Inflammatory macrophage treated with lipopolysaccharide for 1 hour (primary cell): ENCODE measurements at regions not wholly inside any gene's neighbourhood (a gene's known extent, or its start where the extent isn't known, plus 50 kb on each side); places are given as distances from the start of the nearest gene placed in this dataset.

Source experiments
- DNase-seq, 2 donors: peaks; one replicate each; pipeline ENCODE4 v3.0.0-alpha.2; 2020 to 2022

DNA sequence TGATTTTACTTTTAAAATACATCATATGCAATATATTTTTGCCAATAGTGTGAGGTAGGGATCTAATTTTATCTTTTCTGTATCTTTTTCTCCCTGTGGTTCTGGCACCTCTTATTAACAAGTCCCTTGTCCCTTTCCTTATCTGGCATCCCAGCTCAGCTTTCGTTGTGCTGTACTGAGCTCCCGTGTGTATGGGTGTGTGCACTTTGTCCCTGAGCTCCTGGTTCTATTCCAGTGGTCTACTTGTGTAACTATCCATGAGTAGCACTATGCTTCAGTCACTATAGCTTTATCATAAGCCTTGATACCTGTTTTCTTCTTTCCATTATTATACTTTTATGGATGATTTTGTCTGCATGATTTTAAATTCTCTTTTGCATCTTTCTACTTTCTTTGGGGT lies 401.4 kb upstream of the POU3F3 start:
- DNase-seq = no peak

DNA sequence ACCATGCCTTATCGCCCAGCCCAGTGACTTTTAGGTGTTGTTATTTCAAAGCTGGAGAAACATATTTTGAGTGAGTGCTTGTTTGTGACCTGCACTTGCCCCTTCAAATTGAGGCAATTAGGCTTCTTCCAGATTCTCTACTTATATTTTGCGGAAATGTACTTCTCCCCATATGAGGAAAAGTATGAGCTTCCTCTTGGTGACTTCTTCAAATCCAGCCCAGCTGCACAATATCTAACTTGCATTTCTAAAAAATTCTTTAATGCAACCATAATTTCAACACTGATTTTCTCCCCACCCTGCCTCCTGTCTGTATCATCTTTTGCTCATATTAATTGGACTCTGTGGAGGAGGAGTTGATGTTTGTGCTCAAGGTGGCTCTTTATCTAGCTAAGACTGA lies 391.2 kb upstream of the POU3F3 start:
- DNase-seq = peak; percentile 24 to 48

DNA sequence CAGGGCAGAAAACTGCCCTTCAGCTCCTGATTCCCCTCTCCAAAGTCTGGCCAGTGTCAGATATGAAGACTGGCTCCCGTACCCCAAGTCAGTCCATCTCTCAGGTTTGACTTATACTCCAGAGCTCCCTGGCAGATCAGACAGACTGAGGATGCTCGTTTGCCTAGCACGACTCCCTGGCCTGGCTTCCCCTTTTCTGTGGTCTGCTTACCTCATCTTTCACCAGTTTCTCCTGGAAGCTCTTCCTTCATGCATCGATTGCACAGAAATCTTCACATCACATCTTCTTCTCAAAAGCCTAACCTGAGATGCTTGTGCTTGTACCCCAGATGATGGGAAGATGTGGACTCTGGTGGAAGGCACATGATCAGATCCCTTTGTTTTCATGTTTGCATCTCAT lies 387.9 kb upstream of the POU3F3 start:
- peak; percentile 16 to 47 for DNase-seq

DNA sequence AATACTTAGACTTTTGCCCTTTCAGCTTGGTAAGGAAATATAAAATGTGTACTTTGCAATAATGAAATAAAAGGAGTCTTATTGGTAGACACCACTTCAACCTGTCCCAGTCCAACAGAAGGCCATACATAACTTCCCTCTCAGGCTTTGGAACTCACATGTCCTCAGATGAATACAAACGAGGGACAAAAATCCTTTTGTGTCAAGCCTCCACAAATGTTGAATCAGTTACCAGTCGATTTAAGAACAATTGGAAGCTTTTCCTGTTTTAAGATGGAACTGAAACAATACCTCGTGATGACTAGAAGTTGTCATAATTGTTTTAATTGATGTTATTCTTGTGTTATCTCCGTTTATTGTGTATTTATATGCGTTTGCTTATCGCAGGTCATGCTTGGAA lies 385.1 kb upstream of the POU3F3 start:
- no peak for DNase-seq

DNA sequence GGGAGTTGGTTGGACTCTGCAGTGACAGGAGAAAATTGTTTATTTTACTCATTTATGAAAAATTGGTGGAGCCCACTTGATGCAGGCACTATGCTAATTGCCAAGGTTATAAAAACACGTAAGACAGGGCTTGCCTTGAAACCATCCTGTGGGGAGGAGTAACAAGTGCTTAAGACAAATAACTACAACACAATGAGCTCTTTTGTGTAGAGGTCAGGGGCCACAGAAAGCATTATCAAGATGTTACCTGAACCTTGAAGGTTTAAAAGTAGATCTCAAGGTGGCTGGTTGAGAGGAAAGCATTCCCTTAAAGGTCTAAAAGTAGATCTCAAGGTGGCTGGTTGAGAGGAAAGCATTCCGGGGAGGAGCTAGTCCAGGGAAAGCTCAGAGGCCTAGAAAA lies 381.8 kb upstream of the POU3F3 start:
- no peak for DNase-seq

DNA sequence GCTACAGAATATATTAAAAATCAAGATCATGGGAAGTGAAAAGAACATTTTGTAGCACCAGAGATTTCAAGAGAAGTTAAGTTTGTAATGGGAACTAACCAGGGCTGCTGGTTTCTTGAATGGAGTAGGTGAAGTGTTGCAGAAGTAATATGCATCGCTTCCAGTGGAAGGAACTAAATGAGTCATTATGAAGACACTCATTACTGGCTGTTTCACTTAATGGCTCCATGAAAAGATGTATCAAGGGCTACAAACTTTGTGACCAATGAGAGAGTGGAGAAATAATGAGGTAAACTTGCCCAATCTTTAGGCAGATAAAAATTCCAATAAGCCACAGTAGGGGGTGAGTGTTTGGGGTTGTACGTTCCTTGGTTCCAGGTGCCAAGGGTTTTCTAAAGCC lies 380.4 kb upstream of the POU3F3 start:
- peak; percentile 37 to 40 for DNase-seq

DNA sequence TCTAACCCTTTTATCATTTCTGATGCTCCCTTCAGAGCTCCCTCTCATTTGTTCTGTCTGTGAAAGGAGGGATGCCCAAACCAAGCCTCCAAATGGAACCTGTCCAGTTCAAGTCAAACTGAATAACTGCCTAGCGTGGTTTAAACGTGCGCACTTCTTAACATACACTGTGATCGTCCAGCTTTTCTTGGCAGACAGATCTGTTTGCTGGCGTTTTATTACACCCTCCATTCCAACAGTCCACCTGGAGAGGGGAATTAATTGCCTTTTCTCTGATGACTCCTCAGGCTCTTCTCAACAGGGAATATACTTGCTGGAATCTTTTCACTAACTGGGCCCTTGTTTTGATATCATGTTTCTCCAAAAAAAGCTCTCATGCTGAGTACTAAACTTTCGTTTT lies 379.2 kb upstream of the POU3F3 start:
- no peak for DNase-seq

DNA sequence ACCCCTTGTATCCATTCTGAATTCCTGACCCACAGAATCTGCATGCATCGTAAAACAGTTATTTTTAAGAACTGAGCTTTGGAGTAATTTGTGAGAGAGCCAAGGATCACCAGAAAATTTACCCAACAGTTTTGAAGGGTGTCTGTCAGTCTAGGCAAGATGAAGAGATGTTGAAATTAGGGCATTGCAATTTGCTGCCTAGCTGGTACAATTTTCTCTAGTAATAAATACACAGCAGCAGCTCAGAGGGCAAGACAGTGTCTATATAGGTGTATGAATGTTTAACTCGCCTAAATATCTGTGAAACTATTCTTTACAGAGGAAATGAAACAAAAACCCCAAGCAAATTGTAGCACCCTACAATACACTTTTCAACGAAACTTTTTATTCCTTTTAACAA lies 377.8 kb upstream of the POU3F3 start:
- DNase-seq = no peak

DNA sequence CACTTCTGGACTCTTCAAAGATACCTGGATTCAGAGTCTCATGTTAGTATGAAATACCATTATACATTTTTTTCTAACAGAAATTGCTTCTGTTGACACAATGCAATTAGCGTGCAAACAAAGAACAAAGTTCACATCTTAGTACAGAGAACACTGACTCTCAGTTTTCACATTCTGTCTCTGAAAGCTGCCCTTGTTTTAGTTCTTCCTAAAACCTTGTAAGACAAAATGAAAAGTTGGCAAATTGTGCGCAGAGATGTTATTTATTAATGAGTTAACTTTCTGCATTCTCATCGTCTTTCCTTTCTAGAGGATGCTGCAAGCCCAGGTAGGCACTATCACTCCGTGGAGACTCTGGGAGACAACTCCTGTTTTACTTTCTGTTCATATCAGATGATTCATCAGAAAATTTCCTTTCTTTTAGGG lies 377.3 kb upstream of the POU3F3 start:
- no peak for DNase-seq

DNA sequence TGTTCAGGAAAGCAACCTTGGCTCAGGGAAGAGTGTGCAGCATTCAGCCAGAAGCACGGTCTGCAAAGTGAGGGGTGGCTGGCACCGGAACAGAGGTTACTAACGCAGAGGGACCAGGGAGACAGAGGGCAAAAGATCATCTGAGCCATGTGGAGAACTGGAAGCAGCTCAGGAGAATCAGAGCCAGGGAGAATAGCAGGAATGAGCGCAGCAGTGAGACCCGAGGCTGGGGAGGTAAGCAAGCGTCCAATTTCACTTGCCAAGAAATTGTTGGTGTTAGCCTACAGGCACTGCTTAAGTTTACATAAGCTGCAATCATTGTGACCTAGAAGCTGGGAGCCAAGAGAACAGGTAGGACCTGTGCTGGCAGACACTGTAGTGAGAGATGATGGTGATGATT lies 372.6 kb upstream of the POU3F3 start:
- DNase-seq = no peak

DNA sequence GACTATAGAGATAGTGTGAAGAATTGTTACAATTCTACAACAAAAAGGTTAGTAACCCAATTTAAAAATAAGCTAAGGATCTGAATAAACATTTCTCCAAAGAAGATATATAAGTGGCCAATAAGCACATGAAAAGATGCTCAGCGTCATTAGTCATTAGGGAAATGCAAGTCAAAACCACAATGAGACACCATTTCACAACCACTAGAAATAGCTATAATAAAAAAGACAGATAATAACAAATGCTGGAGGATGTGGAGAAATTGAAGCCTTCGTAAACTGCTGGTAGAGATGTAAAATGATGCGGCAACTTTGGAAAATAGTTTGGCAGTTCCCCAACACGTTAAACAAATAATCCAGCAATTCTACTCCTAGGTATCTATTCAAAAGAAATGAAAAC lies 366.5 kb upstream of the POU3F3 start:
- DNase-seq = peak; percentile 13 to 52

DNA sequence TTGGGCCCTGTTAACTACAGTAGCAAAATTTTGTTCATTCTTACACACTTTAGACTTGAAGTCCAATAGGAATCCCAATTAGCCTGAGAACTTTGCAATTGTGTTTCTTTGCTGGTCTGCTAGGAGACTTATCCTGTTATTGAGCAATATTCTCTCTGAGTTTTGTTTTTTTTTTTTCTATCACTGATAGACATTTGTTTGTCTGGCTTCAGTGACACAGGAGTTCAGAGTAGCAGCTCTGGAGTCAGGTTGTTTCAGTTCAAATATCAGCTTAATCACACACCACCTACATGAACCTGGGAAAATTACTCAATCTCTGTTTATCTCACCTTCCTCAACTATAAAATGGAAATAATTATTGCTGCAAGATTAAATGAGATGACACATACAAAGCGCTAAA lies 360.2 kb upstream of the POU3F3 start:
- DNase-seq = no peak

DNA sequence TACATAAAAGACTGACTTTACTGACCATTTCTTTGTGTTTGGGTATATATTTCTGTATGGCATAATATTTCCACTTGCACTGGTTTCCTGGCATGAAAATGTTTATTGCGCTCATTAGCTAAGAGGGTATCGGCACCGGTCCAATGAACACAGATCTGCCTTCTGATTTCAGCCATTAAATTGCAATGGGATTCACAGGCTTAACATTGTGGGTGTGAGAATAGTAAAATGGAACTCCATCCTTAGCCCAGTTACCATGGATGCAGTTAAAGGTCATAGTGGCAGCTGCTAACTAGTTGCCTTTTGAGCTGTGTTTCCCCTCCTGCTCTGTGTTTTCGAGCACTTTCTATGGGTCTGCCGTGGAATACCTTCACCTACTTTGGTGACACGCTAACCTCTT lies 352.6 kb upstream of the POU3F3 start:
- DNase-seq = no peak

DNA sequence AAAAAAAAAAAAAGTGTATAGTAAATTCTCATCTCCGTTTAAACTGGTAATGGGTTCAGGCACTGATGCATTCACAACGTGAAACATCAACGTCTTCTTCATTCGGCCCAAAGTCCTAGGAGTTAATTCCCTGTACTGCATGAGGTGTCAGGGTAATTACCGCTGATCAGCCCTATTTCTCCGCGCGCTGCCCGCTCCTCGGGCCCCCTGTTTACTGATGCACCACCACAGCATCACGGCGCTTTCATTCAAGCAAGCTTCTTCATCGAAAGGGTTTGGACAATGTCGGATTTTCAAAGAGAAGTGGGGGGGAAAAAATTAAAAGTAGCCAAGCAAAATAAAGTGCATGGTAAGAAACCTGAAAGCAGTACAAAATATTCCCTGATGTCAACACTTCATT lies 352.0 kb upstream of the POU3F3 start:
- DNase-seq = no peak

DNA sequence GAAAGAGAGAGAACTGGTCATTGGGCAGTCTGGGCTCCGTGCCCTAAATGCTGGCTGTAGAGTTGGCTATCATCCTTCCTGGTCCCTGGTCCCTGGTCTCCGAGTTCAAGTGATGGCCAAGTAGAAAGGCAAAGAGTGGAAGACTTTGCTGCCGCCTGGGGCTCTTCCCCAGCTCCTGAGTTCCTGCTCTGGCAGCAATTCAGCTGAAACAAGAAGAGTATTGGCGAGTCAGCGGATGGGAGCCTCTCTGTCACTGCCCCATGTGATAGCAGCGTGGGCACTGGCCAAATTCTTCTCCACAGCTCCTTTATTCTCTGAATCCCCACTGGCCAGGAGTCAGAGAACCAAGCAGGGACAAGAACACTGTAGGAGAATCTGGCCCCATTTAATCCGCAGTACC lies 351.0 kb upstream of the POU3F3 start:
- no peak for DNase-seq

DNA sequence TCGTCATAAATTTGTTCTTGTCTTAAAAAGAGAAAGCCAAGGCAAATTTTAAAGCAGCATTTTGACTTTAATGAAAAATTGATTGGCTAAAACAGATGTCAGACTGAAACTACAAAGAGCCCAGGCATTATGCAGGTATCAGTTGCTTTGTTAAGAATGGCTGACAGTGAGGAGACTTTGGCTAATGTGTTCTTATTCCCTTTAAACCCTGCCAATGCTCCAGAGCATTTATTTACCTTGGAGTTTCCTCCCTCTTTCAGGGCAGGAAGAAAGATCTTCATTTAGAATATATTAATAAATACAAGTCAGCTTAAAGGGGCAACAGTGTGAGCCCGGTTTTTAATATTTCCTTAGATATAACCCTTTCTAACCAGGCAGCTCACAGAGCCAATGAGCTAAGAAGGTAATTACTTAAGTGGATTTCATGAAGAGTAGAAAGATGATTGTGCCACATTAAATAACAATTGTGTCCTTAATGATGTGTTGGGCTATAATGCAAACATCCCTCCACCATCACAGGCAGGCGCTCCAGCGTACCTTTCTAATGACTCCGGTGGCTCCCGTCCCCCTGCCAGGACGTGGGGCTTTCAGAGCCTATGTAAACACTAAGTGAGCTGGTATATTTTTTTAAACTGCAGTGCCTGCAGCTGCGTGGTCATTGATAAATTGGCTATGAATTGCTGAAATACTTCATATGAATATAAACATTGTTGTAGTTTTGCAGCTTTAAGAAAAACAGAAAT lies 349.4 kb upstream of the POU3F3 start:
- DNase-seq = no peak

DNA sequence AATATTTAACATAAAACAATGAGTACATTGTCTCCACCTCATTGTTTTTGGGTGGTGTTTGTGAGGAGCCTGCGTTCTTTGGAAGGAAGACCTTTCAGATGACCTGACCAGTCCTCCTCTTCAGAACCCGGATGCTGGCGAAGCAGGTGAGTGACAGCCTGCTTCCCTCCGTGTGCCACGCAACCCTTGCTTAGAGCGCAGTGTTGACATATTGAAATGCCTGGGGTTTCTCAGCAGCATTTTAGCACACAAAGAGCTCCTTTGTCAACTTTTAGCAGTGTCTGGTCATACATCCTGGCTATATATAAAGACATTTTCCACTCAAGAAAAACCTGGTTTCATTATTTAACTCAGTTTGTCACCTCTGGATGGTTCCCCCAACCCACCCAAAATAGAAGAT lies 335.7 kb upstream of the POU3F3 start:
- DNase-seq = no peak

DNA sequence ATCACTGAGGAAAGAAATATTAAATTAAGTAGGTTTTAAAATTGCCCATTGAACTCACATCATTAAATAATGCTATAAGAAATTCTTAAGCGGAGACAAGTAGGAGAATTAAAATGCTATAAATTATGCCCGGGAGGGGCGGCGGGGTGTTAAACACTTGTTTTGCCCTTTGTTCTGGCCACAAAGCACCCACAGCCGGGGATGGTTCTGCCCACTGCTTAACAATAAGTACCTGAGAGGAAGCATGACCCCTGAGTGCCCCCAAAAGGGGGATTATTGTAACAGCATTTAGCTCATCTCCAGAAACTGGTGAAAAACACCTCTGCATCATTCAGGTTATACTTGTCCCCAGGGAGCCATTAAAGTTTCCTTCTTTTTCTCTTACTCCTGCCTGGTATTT lies 332.7 kb upstream of the POU3F3 start:
- DNase-seq = no peak

DNA sequence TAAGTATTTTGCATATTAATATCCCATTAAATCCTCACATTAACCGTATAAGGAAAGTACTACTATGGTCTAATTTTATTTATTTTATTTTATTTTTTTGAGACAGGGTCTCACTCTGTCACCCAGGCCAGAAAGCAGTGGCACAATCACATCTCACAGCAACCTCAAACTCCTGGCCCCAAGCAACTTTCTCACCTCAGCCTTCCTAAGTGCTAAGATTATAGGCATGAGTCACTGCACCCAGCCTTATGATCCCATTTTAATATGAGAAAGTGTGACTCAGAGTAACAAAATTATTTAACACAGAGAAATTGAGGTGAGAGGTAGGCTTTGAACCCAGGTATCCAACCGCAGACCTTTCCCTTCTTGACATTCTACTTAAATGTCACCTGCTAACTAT lies 330.0 kb upstream of the POU3F3 start:
- DNase-seq = no peak

DNA sequence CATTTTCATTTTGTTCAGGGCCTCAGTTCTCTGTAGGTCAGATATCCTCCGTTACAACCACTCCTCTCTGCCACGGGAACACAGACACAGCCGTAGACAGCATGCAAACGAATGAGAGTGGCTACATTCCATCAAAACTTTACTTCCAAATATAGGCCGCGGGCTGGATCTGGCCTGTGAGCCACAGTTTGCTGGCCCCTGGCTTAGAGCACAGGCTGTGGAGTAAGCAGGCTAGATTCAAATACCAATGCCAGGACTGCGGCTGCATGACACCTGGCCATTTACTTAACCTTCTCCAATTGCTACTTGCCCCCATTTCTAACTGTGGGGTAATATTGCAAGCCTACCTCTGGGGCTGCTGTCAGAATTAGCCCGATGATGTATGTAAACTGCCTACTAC lies 325.8 kb upstream of the POU3F3 start:
- no peak for DNase-seq

DNA sequence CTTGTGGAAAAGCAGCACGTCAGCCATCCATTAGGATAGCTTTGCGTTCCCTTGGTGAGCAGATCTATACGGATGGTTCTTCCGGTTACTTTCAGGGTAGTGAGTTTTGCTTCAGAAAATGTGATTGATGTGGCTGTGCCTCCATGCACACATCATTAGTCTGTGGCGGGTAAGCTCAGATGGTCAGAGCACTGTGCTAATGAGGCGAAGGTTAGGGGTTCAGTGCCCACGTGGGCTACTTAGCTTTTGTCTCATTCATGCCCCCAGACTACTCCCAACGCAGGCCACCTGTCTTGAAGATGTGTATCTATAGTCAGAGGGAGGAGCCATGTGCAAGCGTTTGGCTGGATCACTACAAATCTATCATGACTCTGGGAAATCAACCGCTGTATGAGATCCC lies 322.8 kb upstream of the POU3F3 start:
- DNase-seq = no peak

DNA sequence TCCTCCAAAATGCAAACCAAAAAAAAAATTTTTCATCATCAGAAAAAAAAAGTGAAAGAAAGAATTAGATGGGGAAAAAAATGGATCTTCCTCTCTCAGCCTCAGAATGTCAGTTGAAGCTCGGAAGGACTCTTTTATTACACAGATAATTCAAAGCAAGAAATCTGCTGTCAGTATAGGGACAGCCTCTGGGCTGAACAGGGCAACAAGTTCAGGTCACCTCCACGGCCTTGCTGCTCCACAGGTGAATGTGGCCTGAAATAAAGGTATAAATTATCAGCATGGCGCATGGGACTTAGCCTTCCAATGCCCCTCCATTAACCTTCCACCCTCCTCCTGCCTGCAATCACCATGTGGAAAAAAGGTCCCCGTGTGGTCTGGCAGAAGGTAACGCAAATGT lies 316.8 kb upstream of the POU3F3 start:
- DNase-seq = no peak

DNA sequence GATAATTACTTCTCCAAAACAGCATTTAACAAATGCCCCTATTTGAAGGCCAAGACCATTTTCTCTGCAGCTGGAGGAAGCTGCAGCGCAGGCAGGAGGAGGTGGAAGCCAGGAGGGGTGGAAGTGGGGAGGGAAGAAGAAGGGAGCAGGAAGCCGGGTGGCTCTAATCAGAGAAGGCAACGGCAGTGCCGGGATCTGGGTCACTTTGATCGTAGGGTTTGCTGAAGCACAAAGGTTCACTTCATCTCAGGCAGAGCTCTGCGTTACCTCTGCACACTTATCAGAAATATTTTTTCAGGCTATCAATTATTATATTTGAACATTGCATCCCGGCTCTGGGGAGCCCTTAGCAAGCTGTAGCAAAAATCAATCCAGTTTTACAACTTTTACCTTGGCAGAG lies 315.8 kb upstream of the POU3F3 start:
- no peak for DNase-seq

DNA sequence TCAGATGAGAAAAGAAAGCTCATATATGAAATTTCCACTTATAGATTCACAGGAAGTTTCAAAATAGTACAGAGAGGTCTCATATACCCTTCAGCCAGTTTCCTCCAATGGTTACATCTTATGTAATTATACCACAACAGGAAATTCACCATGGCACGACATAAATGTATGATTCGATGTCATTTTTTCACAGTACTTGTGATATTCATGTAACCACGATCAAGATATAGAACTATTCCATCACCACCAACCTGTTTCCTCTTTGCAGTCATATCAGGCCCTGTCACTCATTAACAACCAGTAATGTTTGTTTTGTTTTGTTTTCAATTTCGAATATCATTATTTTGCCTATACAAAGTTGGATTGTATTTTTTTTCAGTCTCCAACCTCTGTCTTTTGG lies 314.3 kb upstream of the POU3F3 start:
- DNase-seq = peak in 1 of 2 donors; percentile 1

DNA sequence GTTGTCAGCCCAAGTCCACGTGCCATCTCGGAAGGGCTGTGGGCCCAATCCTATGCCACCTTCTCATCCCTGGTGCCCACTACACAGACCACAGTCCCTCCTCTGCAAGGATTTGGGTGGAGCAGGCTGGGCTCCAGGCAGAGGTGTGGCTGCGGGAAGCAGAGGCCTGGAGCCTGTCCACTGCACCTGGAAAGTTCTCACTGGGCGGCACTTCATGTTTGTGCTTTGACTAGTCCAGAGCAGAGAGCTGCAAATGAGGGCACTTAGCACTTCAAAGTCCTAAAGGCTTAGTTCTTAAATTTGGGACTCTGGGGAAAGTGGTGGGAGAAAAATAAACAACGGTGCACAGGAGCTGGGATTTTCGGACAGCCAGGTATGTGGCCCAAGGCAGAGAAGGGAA lies 308.9 kb upstream of the POU3F3 start:
- DNase-seq = no peak

DNA sequence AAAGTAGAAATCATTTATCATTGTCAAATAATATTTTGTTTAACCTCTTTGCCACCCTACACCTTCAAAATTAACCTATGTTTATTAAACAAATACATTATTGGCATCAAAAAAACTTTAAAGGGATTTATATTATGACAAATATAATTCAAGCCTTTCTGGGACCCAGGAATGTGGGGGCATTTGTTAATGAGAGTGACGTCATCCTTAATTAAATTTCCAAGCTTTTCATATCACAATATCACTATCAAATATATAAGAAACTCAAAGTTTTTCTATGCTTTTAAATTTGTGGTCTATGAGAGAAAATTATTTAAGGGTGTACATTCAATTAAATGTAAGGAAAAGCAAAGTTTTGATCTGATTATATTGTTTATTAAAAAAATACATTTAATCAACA lies 307.4 kb upstream of the POU3F3 start:
- DNase-seq = no peak
